COR-L47 (cell line): ENCODE measurements at regions not wholly inside any gene's neighbourhood (a gene's known extent, or its start where the extent isn't known, plus 50 kb on each side); places are given as distances from the start of the nearest gene placed in this dataset.

Experiments used
- DNase-seq: peaks from one replicate; lab custom pipeline; 2025; lab: John Stamatoyannopoulos, UW

DNA sequence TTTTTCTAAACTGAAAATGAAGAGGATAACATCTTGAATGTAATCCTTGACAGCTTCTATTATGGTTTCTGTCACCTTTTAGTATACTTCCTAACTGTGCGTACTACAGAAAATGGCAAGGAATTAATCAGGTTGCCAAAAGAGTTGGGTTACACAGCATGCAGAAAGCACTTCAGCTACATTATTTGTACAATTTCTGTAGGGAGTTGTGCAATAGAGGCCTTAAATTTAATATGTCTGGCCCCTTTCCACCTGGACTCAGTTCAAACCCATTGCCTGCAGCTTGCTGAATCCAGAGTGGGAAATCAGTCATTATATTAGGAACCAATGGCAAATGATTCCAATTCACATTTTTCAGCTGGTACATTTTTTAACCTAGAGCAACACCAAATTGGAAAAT is 549.7 kb downstream of the CSNK1G3 start:
- DNase-seq, result peak; percentile 69

DNA sequence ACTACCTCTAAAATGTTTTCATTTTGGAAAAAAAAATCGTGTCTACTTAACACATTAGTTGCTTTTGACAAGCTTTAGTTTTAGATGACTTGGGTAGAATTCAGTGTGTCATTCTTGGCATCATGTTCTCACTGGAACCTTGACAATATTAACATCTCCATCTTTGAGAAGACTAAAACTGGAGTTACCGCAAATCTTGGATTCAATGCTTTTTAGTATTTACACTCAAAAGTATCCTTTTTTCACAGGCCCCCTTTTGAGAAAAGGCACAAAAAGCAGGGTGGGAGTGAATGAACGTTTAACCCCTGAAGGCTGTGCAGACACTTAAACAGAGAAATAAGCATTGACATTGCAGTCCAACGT is 549.1 kb downstream of the CSNK1G3 start:
- DNase-seq, result no peak

DNA sequence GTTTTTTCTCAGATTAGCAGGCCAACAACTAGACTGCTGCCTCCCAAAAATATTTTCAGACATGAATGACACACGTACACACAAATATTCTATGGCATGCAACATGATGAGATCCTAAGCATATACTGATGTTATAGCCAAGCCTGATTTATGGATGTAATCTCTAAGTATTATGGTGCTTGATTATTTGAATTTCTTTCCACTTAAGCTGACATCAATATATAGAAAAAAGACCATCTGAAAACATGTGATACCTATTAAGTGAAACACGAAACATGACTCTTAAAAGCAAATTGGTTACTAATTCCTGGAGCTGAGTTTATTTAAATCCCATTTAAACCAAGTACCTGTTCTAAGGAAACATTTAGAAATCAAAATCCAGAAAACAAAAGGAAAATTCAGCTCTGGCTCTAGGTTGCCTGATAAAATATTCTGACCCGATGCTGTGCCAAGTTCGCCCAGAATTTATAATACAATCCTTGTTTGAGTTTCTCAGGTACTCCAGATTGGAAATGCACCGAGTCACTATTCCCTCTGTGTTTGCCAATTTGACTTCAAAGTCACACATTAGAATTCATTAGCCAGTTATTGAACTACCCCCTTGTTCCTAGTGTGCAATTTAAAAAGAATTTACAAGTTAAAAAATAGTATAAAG is 548.6 kb downstream of the CSNK1G3 start:
- DNase-seq, result no peak

DNA sequence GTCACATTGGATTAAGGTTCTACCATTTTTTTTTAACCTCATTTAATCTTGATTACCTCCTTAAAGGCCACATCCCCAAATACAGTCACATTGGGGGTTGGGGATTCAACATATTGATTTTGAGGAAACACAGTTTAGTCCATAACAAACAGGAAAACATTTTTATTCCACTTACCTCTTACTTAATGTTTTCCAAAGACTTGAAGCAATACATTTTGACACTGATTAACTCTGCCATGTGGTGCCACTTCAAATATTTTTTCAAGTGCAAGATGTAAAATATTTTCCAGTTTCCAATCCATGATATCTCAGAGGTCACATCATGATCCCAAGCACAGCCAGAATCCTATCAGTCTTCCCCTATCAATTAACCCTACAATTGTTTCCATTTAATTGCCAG is 548.0 kb downstream of the CSNK1G3 start:
- no peak for DNase-seq

DNA sequence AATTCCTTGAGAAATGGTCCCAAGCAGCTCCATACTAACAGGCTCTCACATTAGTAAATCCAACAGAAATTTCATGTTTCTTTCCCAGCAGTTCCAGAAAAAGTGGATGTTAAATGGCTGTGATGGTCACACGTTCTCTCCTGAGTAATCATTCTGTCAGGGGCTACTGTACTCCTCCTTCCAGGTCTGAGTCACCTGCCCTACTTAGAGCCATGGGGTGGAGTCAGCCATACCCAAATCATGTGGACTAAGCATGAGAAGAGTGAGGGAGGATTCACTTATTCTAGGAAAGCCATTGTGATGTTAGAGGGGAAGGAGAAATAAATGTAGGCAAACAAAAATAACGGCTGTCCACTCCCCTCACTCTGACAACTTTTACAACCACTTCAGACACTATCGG is 547.2 kb downstream of the CSNK1G3 start:
- no peak for DNase-seq

DNA sequence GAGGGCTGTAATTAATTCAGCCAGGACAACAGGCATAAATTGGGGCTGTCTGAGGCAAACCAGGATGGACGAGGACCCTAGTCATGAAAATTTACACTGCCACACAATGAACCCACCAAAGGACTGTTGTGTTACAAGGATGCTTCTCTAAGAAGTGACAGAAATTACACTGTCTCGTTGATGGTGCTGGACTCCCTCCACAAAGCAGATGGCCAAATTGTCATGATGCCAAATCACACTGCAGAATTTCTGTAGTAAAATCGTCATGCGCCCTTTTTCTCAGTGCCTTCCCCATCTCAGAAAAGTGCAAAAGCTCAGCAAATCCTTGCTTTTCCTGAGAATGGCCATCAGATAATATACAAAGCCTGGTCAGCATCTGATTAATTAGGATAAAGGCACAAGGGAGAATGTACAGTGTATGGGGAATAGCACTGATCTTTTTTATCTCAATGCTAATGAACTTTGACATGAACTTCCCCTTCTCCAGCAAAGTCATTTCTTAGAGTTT is 545.8 kb downstream of the CSNK1G3 start:
- DNase-seq, result no peak

DNA sequence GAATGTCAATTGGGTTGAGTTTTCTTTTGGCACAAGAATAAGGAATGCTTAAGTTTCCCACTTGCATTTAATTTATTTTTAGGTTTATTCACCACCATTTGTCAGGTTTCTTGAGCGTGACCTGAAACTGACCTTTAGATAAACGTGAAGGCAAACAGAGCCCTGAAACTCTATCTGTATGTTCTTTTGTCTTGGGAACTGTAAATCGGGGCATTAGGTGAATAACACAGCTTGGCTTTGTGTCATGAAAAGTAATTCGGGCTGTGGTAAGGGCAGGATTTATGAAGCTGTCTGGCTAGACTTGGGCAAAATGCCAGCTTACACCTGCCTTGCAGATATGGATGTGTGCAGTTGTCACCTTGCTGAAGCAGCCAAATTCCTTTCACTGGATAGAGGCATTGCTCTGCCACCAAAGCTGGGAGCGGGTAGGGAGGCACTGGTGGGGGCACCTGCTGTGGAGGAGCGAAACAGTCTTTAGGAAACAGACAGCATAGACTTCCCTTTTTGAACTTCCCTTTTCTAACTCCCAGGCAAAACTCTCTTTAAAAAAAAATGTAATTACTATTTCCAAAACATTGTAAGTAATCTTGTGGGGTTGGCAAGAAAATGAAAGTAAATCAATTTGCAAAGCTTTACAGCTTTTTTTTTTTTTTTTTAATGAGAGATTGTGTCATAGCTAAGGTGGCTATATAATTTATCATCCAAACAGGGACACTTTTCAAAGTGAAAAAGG is 545.2 kb downstream of the CSNK1G3 start:
- DNase-seq, result peak; percentile 90

DNA sequence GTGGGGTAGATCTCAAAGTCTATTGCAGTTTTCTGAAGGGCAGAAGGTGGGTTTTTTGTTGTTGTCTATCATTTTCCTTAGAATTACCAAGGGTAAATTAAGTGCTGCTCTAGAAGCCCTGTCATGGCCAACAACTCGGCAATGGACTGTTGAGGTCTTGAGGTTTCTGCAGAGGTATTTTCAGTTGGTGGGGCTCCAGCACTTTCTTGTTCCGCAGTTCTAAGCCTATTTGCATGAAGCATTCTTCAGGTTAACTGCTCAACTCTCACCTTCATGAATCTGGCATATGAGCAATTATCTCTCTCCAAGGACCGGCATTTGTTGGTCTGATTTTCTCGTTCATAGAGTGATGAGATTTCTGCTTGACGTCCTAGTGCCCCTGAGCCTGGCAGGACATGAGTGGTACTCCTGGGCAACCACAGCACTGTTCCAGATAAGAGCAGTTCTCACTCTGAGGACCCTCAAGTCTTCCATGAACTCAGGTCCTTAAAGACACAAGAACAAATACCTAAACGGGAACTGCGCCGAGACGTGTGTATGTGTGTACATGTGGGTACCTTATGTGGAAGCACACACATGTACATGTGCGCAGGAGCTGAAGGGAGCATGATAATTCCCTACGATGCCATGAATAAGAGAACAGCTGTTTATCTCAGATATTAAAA is 544.5 kb downstream of the CSNK1G3 start:
- no peak for DNase-seq

DNA sequence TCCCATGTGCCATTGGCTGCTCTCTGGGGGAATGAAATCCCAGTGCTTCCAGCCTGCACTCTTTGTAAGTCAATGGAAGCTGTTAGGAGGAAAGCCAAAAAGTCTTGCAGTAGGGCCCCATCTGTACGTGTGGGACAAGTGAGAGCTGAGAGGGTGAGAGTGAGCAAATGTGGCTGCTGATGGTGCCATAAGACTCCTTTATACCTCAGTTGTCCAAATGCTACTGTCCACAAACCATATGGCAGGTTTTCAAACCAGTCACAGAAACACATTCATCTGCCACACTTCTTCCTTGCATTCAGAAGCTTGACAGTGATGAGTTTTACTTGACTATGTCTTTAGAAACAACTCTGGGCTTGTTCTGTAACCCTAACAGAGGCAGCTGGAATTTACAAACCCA is 543.8 kb downstream of the CSNK1G3 start:
- DNase-seq, result no peak

DNA sequence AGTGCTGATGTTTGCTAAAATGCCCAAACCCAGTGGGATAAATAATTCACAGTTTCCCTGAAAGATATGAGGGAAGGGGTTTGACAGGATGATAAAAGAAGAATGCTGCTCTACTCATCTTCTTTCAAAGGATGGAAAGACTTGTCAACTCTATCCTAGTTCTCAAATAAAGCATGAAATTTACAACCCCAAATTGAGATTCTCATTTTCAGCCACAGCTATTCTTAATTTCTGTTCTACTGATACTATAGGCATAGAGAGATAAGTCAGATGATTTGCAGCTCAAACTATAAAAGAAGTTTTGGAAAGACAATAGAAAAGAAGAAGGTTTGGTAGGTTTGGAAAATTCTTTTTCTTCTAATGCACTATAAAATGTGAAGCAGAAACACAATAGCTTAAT is 542.6 kb downstream of the CSNK1G3 start:
- no peak for DNase-seq

DNA sequence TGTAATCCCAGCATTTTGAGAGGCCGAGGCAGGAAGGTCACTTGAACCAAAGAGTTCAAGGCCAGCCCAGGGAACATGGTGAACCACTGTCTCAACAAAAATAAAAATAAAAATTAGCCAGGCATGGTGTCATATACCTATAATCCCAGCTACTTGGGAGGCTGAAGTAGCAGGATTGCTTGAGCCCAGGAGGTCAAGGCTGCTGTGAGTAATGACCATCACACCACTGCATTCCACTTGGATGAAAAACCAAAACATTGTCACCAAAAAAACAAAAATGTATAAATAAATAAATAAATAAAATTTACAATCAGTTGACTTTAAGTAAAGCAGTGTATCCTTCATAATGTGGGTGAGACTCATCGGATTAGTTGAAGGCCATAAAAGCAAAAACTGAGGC is 541.4 kb downstream of the CSNK1G3 start:
- DNase-seq, result no peak

DNA sequence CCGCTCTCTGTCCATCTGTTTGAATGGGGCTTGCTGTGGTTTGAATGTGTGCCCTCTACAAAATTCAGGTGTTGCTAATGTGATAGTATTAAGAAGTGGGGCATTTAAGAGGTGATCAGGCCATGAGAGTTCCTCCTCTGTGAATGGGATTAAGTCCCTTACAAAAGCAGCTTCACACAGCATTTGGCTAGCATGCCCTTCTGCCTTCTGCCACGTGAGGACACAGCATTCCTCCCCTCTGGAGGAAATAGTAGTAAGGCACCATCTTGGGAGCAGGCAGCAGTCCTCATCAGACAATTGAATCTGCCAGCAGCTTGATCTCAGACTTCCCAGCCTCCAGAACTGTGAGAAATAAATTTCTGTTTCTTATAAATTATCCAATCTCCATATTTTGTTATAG is 540.2 kb downstream of the CSNK1G3 start:
- no peak for DNase-seq

DNA sequence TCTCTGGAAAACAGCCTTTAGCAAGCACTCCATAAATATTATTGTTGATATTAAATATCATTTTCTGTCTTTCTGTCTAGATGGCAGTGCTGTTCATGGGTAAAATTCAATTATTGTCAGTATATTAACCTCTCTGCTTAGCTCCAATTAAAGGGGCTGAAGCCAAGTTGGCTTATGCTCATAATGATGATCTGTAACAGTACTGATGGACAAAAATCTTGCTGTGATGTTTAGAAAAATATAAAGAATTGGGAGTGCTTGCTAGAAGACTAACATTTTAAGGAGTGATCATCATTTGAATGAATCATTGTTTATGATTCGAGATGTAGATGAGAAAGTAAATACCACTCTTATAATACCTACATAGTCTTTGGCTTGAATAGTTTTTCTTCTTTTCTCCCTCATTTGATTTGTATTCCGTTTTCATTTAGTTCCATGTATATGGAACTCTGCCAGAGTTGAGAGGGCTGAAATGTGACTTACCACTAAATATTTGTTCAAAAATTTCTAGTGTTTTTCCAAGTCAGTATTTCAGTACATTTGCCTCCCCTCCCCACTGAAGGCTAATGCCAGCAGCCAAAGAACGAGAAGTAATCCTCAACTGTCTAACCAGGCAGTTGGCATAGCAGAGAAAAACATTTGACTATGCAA is 538.3 kb downstream of the CSNK1G3 start:
- no peak for DNase-seq

DNA sequence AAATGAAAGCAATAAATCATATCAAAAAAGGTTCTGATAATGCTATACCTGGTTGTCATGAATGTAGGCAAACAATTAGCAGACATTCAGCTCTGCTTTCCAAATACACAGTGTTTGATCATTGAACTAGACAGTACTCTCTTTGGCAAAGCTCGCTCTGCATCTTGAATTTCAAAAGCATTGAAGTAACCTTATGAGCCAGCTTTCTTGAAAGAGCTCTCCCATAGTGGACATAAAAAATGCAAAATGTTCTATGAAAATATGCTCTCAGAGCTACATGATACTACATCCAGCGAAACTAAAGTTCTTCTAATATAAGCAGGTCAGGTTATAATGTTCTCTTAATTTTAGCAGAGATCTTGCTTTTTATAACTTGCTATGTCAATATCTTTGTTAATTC is 533.4 kb downstream of the CSNK1G3 start:
- DNase-seq, result no peak

DNA sequence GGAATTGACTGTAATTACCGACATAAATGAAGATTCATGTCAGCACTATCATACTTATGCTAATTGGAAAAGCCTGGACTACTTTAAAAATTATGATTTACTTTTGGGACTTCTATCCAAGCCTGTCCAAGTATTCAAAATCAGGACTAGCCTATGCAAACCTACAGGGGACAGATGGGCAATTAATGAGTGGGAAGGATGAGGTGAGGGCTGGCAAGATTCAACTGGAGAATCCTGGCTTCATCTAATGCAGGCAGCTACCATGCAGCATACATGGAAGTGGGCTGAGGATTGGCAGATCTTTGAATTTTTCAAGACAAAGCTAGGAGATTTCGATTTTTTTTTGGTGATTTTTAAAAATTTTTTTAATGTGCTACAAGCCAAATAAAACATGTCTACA is 532.6 kb downstream of the CSNK1G3 start:
- no peak for DNase-seq

DNA sequence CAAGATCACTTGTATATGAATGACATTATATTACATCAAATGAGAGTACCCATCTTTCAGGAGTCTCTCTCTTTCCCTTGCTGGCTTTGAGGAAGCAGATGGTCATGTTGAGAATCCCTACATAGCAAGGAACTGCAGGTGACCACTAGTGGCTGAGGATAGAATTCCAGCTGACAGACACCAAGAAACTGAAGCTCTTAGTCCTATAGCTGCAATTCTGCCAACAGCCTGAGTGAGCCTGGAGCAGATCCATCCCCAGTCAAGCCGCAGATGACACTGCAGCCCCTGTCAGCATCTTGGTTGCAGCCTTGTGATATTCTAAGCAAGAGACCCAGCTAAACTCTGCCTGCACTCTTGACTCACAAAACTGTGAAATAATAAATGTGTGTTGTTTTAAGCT is 531.5 kb downstream of the CSNK1G3 start:
- DNase-seq, result peak; percentile 6

DNA sequence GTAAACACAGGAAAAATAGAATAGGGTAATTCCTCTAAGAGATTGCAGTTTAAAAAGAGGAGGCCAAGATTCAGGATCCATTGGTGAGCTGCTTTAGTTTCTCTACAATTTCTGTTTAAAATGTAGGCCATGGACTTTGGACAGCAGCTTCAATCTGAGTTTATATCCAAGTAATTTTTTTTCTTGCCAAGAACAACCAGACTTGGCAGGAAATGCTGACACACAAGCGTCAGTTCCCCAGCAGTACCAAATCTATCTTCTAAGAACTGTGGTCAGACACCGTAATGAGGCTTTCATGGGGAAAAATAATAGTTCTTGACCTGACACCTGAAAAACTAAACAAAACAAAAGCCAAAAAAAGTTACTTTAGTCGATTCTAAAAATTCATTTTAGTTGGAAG is 528.8 kb downstream of the CSNK1G3 start:
- no peak for DNase-seq

DNA sequence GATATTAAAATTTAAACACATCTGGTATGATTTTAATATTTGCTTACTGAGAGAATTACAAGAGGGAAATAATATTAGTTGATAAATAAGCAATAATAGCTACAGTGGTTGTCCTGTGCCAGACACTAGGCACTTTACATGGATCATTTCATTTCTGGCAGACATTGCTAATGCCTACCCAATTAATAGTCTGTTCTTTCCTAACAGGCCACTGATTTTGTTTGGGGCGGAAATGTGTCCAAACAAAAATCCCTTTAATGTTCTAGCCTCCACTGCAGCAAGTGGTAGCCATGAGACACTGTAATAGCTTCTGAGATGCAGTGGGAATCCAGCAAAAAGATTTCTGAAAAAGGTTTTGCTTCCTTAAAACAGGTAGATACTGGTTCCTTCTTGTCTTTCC is 527.4 kb downstream of the CSNK1G3 start:
- no peak for DNase-seq

DNA sequence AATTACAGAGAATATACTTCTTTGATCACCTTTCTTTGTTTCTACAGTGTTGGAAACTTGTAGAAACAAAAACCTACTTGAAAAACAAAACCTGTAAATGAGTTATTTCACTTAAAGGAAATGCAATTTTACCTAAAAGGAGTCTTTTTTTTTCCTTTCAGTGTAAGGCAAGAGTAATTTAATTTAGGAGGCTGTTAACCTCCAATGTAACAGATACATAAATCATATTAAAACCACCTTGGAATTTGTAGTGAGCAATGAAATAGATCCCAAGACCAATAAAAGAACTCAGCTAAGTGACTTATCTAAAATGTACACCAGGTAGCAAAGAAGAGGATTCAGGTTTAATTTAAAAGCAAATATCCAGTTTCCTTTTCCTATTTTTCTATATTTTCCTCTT is 524.8 kb downstream of the CSNK1G3 start:
- no peak for DNase-seq

DNA sequence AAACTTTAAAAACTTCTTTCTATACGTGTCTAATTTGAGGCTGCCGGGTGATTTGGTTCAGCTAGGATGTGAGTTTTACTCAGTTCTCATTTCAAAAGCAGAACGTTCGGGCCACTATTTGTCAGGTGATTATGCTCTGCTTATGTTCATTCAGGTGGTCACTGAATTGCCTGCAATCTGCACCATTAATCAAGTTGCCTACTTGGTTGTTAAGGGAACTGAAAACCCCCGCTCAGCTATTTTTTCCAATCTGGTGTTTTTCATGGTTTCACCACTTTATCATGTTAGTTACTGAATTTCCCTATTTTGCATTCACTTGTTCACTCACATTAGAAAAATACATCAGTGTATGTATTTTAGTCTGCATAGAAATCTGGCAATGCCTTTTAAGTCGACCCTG is 523.0 kb downstream of the CSNK1G3 start:
- no peak for DNase-seq

DNA sequence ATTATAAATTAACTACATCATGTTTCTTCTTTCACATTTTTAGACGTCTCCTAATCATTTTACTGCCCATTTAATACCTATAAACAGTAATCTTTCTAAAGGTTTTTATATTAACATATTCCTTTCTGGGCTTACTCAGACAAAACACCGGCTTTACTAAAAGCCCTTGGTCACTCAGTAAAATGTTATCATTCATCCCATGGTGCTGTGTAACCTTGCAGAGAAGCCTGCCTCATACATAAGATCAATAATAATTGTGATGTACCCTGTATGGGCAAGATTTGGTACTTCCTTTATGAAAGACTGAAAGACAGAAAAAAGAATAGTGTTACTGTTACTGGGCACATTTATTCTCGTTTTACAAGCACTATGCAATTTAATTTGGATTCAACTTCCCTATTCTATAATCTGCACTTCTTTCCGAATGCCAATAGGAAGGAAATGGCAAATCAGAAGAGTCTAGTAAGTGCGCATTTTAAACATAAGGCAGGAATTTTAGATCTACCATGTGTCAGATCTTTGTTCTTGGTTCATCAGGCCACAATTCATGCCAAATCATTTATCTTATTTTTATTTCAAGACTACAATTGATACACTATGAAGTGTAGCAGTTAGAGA is 522.2 kb downstream of the CSNK1G3 start:
- no peak for DNase-seq

DNA sequence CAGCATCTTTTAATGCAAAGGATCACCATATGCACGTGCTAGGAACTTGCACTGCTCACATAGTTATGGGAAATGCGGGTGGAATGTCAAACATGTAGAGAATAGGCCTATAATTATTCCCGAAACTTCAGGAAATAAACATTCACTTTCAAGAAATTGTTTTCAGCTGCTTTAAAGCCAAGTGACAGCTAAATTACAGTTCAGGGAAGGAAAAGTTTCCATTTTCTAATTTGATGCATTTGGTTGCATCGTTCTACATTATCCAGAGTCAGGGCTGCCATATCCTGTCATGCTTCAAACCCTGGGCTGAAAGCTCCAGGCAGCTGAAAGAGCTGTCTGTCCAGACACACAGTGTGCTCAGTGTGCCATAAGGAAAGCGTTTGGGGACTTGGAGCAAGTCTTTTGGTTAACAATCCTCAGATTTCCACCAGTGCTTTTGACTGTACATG is 518.1 kb downstream of the CSNK1G3 start:
- no peak for DNase-seq
